Liver (tissue), 3 donors: ENCODE measurements at regions not wholly inside any gene's neighbourhood (a gene's known extent, or its start where the extent isn't known, plus 50 kb on each side); places are given as distances from the start of the nearest gene placed in this dataset.

Experiments
- MAX ChIP-seq: IDR thresholded peaks from 2 replicates; pipeline ENCODE4 v1.6.1; 2016; ENCODE audit warnings: antibody characterized with exemption
- REST ChIP-seq: IDR thresholded peaks from 2 replicates; pipeline ENCODE4 v1.6.1; 2016; ENCODE audit warnings: antibody characterized with exemption, mild to moderate bottlenecking
- TAF1 ChIP-seq: conservative IDR thresholded peaks from 2 replicates; pipeline ENCODE4 v1.6.1; 2016; ENCODE audit warnings: antibody characterized with exemption, mild to moderate bottlenecking
- TF ChIP-seq, protein P1 (sequence below): fragments of 150-350 bp; IDR thresholded peaks from 2 replicates; pipeline ENCODE4 v1.5.1; 2017; ENCODE audit warnings: improper control_type of control experiment, low read depth, low read length; ENCODE audit not compliant: missing input control
- donor health status: healthy.
- donor health status: healthy.

DNA sequence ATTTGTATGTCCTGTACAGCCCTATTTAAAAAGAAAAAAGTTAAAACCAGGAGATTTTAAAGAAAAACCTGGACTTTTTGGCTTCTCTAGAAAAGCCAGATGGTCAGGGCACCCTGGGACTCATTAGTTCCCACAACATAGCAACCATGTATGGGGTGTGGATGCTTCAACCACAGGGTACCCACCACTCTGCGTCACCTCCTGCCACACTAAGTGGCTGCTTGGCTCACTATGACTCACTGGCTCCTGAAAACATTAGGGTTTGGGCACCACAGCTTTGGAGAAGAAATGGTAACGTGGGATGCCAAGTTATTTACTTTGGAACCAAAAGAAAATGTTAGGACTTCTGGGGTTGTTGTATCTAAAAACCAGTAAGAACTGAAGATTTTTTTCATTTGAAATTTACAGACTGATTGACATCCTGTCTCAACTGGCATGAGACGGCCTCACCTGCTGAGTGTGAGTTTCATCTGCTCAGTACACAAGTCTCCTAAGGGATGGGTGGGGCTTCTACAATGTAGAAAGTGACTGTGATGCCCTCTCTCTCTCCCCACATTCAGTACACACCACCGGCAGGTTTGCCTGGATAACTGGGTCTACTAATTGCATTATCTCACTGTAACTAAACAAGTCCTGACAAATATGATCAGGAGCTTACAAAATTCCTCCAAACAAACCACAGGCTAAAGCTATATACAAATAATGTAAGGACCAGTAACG, 103.9 kb downstream of the ESM1 start:
- TF ChIP-seq REST = no peak
- TF ChIP-seq, protein P1, sequence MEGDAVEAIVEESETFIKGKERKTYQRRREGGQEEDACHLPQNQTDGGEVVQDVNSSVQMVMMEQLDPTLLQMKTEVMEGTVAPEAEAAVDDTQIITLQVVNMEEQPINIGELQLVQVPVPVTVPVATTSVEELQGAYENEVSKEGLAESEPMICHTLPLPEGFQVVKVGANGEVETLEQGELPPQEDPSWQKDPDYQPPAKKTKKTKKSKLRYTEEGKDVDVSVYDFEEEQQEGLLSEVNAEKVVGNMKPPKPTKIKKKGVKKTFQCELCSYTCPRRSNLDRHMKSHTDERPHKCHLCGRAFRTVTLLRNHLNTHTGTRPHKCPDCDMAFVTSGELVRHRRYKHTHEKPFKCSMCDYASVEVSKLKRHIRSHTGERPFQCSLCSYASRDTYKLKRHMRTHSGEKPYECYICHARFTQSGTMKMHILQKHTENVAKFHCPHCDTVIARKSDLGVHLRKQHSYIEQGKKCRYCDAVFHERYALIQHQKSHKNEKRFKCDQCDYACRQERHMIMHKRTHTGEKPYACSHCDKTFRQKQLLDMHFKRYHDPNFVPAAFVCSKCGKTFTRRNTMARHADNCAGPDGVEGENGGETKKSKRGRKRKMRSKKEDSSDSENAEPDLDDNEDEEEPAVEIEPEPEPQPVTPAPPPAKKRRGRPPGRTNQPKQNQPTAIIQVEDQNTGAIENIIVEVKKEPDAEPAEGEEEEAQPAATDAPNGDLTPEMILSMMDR = no peak
- no peak for TF ChIP-seq TAF1
- no peak for TF ChIP-seq MAX
